AG04450 (cell line): ENCODE measurements at regions not wholly inside any gene's neighbourhood (a gene's known extent, or its start where the extent isn't known, plus 50 kb on each side); places are given as distances from the start of the nearest gene placed in this dataset.

ENCODE experiments used
- CTCF ChIA-PET: fragments of 300-600, 350-600 bp; formaldehyde crosslinking; extraction: SDS; loops from one replicate; lab custom pipeline; 2022; ENCODE audit warnings: antibody characterized with exemption, inconsistent platforms; lab: Charles Lee
- POLR2A ChIA-PET: fragments of 350-600 bp; formaldehyde crosslinking; extraction: SDS; loops from one replicate; lab custom pipeline; 2021; ENCODE audit warnings: antibody characterized with exemption, inconsistent platforms; lab: Yijun Ruan, JAX
- DNase-seq: peaks from one replicate; pipeline ENCODE4 v3.0.0-alpha.2; 2011; ENCODE audit warnings: low read depth, low spot score
- H3K27ac ChIP-seq: one replicate; pipeline ENCODE4 v1.5.1; 2012; ENCODE audit warnings: low read depth, low read length, control low read depth
- H3K27me3 ChIP-seq: one replicate; pipeline ENCODE4 v1.6.0; 2012; ENCODE audit warnings: low read length; ENCODE audit not compliant: control insufficient read depth, insufficient read depth
- H3K4me3 ChIP-seq: 2 replicates; pipeline ENCODE4 v1.5.1; 2011; ENCODE audit warnings: mild to moderate bottlenecking, low read depth, low read length, control low read depth
- H3K9me3 ChIP-seq: 2 replicates; pipeline ENCODE4 v1.5.1; 2012; ENCODE audit warnings: low read length; ENCODE audit not compliant: control insufficient read depth, insufficient read depth
- CTCF ChIP-seq: IDR thresholded peaks from 2 replicates; pipeline ENCODE4 v1.5.1; 2011; ENCODE audit warnings: low read depth, low read length, control low read depth, inconsistent platforms

DNA sequence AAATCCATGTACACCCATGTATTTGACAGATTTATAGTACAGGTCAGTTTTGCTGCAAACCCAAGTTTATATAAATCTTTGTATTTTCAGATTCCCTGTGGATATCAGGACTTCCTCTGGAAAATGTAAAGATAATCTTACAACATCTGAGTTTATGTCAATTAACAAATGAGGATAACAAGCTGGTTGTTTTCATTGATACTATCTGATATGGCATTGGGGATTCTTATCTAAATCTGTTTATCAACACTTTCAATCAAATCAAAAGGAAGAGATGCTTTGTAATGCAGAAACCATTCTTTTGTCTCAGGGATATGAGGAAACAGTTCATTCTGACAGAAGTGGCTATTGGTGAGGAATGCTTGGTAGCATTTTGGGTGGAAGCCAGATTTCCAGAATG, 64.9 kb upstream of the FAM204A start:
- no peak for DNase-seq
- Histone ChIP-seq H3K9me3 (no peaks in the 10 kb centered on the region), H3K4me3 (no peak overlapping the region), H3K27ac (no peak overlapping the region), H3K27me3 (no peaks in the 10 kb centered on the region)
- no peak for TF ChIP-seq CTCF
- ChIA-PET CTCF (interaction anchor here (1.3 kb wide), 1 partner anchor 17 kb away, joined by 3 read pairs; no protein-coding TSS in a partner anchor), POLR2A (no interaction called here)

DNA sequence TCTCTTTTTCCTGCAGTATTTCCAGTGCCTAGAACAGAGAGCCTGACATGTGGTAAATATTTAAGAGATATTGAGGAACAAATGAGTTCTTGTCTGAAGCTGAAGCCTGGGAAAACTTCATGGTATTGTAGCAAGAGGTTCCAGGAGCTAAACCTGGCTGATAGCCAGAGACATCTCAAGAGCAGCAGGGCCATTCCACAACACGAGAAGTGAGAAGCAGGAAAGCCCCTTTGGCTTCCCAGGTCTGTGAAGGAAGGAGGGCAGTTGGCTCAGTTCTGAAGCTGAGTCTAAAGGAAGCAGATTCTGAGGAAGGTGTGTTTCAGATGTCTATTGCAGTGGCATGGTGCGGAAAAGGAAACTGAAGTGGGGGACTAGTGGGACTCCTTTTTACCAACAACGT, 63.8 kb upstream of the FAM204A start:
- no peak for DNase-seq
- no peak overlapping the region for H3K27ac ChIP-seq
- no peaks in the 10 kb centered on the region for H3K27me3 ChIP-seq
- H3K9me3 ChIP-seq = no peaks in the 10 kb centered on the region
- no peak for TF ChIP-seq CTCF
- POLR2A ChIA-PET = no interaction called here
- H3K4me3 ChIP-seq = no peak overlapping the region
- CTCF ChIA-PET = interaction anchor here (0.7 to 3.6 kb wide), 2 partner anchors 18 to 910 kb away, joined by 3 to 12 read pairs; no protein-coding TSS in a partner anchor

- Histone ChIP-seq H3K9me3 (no peaks in the 10 kb centered on the region), H3K4me3 (no peak overlapping the region), H3K27ac (no peak overlapping the region), H3K27me3 (no peaks in the 10 kb centered on the region)
- ChIA-PET CTCF (interaction anchor here (3.6 kb wide), 1 partner anchor 908 kb away, joined by 12 read pairs; no protein-coding TSS in a partner anchor), POLR2A (no interaction called here)
- DNase-seq = no peak
- TF ChIP-seq CTCF = no peak
These were observed 61.8 kb upstream of the FAM204A start for GRCh38 chr10:118403967-118404366.

GRCh38 chr10:118401708-118402193, 59.6 kb upstream of the FAM204A start:
- no peaks in the 10 kb centered on the region for H3K9me3 ChIP-seq
- ChIA-PET CTCF (no interaction called here), POLR2A (no interaction called here)
- no peaks in the 10 kb centered on the region for H3K27me3 ChIP-seq
- no peak for TF ChIP-seq CTCF
- DNase-seq = no peak
- H3K4me3 ChIP-seq = no peak overlapping the region
- H3K27ac ChIP-seq = no peak overlapping the region

DNA sequence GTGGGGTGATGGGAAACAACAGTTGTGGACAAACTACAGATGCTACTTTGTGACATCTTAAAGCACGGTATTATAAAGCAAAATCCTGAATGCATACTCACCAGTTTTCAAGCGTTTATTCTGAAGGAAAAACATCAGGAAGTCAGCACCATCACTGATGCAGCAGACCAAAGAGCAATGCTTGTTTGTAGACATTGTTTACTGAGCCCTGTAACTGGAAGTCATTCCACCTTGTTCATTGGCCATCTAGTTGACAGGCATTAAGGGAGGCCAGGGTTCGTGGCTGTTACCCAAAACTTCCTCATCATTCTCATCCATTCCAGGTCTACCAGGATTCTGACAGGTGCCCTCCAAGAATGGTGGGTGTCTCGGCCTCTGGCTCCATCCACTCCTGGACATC, 55.3 kb upstream of the FAM204A start:
- H3K27ac ChIP-seq = no peak overlapping the region
- no peaks in the 10 kb centered on the region for H3K9me3 ChIP-seq
- no peak overlapping the region for H3K4me3 ChIP-seq
- CTCF ChIA-PET = no interaction called here
- TF ChIP-seq CTCF = no peak
- POLR2A ChIA-PET = no interaction called here
- H3K27me3 ChIP-seq = no peaks in the 10 kb centered on the region
- no peak for DNase-seq
